ENCODE measurements at regions not wholly inside any gene's neighbourhood (a gene's known extent, or its start where the extent isn't known, plus 50 kb on each side); places are given as distances from the start of the nearest gene placed in this dataset.
"Not testable (repeated sequence)": the region's sequence is repeated elsewhere in the genome, so short reads cannot be mapped to it uniquely, and the experiment has no call there.

DNA sequence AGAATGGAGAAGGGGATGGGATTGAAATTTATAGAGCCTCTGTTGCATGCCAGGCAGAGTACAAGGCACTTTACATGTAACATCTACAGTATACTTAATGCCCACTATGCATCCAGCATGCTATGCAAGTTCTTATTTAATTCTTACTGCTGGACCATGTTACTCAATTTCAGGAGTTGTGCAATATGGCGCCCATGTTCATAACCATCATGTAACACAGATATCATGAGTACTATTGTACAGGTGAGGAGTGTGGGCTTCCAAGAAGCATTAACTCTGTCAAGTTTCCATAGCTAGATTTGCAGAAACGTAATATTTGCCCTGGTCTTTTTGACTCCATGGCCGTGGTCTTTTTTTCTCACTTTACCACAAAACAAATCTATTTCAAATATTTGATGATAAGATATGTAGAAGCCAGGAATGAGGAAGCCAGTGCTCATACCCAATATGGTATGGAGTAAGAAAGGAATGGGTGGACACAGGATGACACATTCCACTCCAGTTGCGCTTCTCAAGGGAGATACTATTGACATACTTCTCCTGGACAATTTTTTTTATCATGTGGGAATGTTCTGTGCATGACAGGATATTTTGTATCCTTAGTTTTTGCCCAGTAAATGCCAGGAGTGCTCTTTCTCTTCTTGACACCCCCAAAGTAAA is 191.8 kb downstream of the C12orf75 start:
- TF ChIP-seq Cebpa-rat (IDR thresholded peaks at IDR 0.05) = no peak
- no peak overlapping the region for H3K4me2 ChIP-seq
- H3K36me3 ChIP-seq = no peaks in the 10 kb centered on the region
- no peaks in the 10 kb centered on the region for H3K4me1 ChIP-seq
- H3K27ac ChIP-seq = no peak overlapping the region
- no peaks in the 10 kb centered on the region for H4K20me1 ChIP-seq
- no peak overlapping the region for H3K4me3 ChIP-seq
- H3K9me3 ChIP-seq = peaks cover 12% of the 10 kb centered on the region
- H3K27me3 ChIP-seq = no peaks in the 10 kb centered on the region
- no peak overlapping the region for H3K9ac ChIP-seq

DNA sequence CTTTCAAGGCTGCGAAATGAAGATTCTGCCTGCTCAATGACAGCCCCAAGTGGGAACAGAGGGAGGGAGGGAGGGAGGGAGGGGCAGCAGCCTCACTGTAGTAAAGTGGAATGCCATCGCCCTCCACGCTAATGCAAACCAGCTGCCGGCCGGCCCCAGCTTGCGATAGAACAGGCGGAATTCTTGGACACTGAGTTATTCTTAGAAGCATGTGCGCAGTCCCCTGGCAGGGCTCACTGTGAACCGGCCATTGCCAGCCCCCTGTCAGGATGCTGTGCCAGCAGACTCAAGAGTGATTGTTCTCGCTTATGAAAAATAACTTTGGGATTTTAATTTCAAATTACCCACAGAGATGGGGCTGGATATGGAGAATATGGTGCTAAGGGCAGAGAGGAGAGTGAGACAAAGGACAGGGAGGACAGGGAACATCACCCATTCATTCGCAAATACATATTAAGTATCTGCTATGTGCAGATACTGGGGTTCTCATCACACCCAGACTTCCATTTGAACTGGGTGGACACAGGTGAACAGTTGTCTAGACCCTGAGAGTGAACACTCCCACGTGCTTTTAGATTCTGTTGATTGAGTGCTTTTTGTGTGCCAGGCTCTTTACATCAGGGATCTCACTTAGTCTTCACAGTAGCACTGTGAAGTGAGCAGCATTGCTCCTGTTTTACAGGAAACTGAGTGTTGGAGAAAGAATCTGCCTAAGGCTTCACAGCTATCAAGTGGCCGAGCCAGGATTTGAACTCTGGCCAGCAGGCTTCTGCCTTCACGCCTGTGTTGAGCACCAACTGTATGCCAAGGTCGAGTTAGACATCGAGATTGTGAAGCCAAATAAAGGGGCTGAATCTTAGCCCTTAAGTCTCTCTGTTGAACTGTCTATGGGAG is 192.9 kb downstream of the C12orf75 start:
- Histone ChIP-seq H3K27ac (no peak overlapping the region), H3K36me3 (no peaks in the 10 kb centered on the region), H3K4me1 (no peaks in the 10 kb centered on the region), H3K27me3 (no peaks in the 10 kb centered on the region), H3K4me3 (no peak overlapping the region), H4K20me1 (no peaks in the 10 kb centered on the region), H3K9me3 (peaks cover 12% of the 10 kb centered on the region), H3K4me2 (no peak overlapping the region), H3K9ac (no peak overlapping the region)
- TF ChIP-seq Cebpa-rat (IDR thresholded peaks at IDR 0.05) = no peak

DNA sequence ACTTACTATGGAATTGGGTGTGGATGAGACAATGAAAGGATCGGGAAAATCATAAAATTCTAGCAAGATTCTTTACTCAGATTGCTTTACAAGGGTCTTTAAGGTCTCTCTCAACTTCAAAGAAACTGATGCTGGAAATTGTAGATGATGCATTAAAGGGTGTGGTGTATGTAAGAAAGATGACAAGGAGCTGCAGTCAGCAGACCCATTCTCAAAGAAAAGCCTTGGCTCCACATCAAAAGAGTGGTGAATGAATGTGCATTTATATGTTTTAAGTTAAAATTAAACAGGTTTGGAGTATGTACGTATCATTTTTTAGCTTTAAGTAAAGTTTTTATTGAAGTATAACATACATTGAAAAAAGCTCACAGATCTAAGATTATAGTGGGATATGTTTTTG is 194.5 kb downstream of the C12orf75 start:
- TF ChIP-seq Cebpa-rat (IDR thresholded peaks at IDR 0.05) = no peak
- Histone ChIP-seq H3K4me1 (no peaks in the 10 kb centered on the region), H4K20me1 (no peaks in the 10 kb centered on the region), H3K4me2 (no peak overlapping the region), H3K27ac (no peak overlapping the region), H3K36me3 (no peaks in the 10 kb centered on the region), H3K9ac (no peak overlapping the region), H3K9me3 (peaks cover 3% of the 10 kb centered on the region; the same call in 1 of the 2 replicates), H3K27me3 (no peaks in the 10 kb centered on the region), H3K4me3 (no peak overlapping the region)

DNA sequence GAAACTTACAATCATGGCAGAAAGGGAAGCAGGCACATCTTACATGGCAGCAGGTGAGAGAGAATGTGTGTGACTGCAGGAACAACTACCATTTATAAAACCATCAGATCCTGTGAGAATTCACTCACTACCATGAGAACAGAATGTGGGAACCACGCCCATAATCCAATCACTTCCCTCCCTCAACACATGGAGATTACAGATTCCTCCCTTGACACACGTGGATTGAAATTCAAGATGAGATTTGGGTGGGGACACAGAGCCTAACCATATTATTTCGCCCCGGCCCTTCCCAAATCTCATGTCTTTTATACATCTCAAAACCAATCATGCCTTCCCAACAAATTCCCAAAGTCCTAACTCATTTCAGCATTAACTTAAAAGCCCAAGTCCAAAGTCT is 203.6 kb downstream of the C12orf75 start:
- no peak overlapping the region for H3K27ac ChIP-seq
- H3K4me1 ChIP-seq = no peaks in the 10 kb centered on the region
- H3K4me2 ChIP-seq = no peak overlapping the region
- H3K9ac ChIP-seq = no peak overlapping the region
- no peak overlapping the region for H3K4me3 ChIP-seq
- no peaks in the 10 kb centered on the region for H3K36me3 ChIP-seq
- peaks cover 25% of the 10 kb centered on the region for H3K9me3 ChIP-seq
- H4K20me1 ChIP-seq = no peaks in the 10 kb centered on the region
- H3K27me3 ChIP-seq = no peaks in the 10 kb centered on the region
- TF ChIP-seq Cebpa-rat (IDR thresholded peaks at IDR 0.05) = no peak

DNA sequence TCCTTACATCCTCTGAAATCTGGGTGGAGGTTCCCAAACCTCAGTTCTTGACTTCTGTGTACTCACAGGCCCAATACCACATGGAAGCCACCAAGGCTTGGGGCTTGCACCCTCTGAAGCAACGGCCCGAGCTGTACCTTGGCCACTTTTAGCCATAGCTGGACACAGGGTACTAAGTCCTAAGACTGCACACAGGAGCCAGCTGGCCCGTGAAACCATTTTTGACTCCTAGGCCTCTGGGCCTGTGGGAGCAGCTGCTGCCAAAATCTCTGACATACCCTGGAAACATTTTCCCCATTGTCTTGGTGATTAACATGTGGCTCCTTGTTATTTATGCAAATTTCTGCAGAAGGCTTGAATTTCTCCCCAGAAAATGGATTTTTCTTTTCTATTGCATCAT is 204.5 kb downstream of the C12orf75 start:
- H3K4me3 ChIP-seq, H3K9ac ChIP-seq, H3K4me2 ChIP-seq, H4K20me1 ChIP-seq, H3K36me3 ChIP-seq, H3K27ac ChIP-seq, H3K4me1 ChIP-seq, H3K27me3 ChIP-seq: not testable (repeated sequence)
- H3K9me3 ChIP-seq = peaks cover 25% of the 10 kb centered on the region

DNA sequence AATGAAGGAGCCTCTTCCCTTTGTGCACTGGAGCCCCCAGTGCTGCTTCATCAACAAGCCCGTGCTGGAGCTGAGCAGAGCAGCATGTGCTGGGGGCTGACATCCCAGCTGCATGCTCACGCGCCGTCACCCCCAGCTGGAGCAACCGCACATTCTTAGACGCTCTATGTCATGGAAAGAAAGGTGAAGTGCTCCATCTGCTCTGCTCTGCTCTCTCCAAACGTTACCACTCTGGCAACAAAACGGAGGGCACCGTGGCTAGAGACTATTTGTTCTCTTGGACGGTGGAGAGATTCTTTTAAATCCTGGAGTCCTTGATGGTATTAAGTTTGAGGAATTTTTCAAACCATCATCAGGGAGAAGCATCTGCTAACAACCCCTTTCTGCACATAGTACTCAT is 208.4 kb downstream of the C12orf75 start:
- H3K27ac ChIP-seq = no peak overlapping the region

DNA sequence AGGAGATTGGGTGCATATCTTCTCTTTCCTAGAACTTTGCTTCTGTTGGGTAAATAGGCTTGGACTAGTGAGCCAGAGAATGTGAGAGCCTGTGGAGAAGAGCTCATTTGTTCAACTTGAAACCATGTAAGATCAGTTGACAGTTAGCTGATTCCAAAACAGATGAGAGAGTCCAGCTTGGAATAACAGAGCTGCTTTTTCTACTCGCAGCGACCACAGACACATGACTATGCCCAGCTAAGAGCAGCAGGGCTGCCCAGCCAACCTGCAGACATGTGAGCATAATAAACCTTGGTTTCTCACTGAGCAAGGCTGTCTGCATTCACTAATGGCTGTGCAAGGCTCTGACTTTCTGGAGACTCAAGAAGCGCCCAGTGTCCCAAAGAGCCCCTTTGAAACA is 209.2 kb downstream of the C12orf75 start:
- Histone ChIP-seq H3K27me3 (no peaks in the 10 kb centered on the region), H3K4me1 (no peaks in the 10 kb centered on the region), H3K9me3 (peaks cover 19% of the 10 kb centered on the region), H3K4me2 (no peak overlapping the region), H3K9ac (no peak overlapping the region), H3K4me3 (no peak overlapping the region), H3K36me3 (no peaks in the 10 kb centered on the region), H3K27ac (no peak overlapping the region), H4K20me1 (no peaks in the 10 kb centered on the region)
- no peak for TF ChIP-seq Cebpa-rat (IDR thresholded peaks at IDR 0.05)

More for the DNA sequence above, 208.4 kb downstream of the C12orf75 start:
- Histone ChIP-seq H3K4me3 (no peak overlapping the region), H4K20me1 (no peaks in the 10 kb centered on the region), H3K9ac (no peak overlapping the region), H3K9me3 (peaks cover 28% of the 10 kb centered on the region), H3K4me1 (no peaks in the 10 kb centered on the region), H3K36me3 (no peaks in the 10 kb centered on the region), H3K27me3 (no peaks in the 10 kb centered on the region), H3K4me2 (no peak overlapping the region)
- TF ChIP-seq Cebpa-rat (IDR thresholded peaks at IDR 0.05) = no peak

DNA sequence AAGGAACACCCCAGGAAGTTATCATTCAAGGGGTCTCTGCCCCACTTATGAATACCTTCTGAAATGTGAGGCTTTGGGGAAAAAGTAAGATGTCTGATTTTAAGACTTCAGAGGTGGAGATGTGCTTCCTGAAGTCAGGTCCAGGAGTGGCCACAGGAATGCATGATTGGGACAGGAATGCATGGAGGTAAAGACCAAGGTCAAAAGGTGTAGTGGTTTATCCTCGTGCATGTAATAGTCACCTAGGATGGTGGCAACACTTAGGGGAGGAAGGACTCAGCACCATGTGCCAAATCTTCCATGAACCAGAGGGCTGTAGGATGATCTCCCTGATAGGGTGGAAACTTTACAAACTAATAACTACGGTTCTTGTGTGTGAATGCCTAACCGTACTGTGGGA is 217.3 kb downstream of the C12orf75 start:
- Histone ChIP-seq H3K9ac (no peak overlapping the region), H3K4me2 (no peak overlapping the region), H3K27me3 (no peaks in the 10 kb centered on the region), H3K36me3 (no peaks in the 10 kb centered on the region), H4K20me1 (no peaks in the 10 kb centered on the region), H3K4me1 (no peaks in the 10 kb centered on the region), H3K9me3 (no peaks in the 10 kb centered on the region), H3K4me3 (no peak overlapping the region), H3K27ac (no peak overlapping the region)
- no peak for TF ChIP-seq Cebpa-rat (IDR thresholded peaks at IDR 0.05)

DNA sequence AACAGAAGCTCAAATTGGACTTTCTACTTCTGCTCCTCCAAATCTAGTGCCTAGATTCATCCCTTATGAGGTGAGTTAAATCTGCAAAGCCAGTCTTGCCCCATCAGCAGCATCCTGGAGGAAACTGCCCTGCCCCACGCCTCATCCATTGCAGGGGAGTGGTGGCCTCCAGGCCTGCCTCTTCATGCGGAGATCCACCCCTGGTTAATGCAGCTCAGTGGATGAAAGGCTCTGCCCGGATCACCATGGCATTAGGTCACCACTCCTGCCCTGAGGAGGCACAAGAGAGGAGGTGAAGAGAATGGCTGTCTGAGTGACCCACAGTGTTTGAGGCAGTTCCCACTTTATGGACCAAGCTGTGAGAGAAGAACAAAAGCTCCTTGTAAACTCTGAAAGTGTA is 218.1 kb downstream of the C12orf75 start:
- Histone ChIP-seq H3K27me3 (no peaks in the 10 kb centered on the region), H3K4me1 (no peaks in the 10 kb centered on the region), H3K4me2 (no peak overlapping the region), H3K36me3 (no peaks in the 10 kb centered on the region), H3K27ac (no peak overlapping the region), H3K4me3 (no peak overlapping the region), H3K9ac (no peak overlapping the region), H4K20me1 (no peaks in the 10 kb centered on the region), H3K9me3 (no peaks in the 10 kb centered on the region)
- TF ChIP-seq Cebpa-rat (IDR thresholded peaks at IDR 0.05) = no peak

DNA sequence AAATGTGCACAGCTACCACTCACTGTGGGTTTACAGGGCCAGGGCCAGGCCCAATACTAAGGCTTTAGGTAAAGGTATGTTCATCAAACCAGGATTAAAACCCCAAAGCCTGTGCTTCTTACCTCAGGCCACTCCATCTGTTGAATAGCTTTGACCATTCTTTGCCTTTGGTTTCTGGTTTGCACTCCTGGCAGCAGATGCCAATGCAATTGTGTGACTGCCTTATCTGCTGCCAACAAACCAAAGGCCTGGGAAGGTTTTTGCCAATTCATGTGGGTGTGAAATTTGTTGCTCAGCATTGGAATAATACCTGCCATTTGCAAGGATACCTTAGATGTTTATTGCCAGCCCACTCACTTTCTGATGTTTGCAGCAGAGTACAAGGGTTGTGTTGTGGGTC is 221.6 kb downstream of the C12orf75 start:
- no peak for TF ChIP-seq Cebpa-rat (IDR thresholded peaks at IDR 0.05)
- H3K4me1 ChIP-seq = no peaks in the 10 kb centered on the region

More for the DNA sequence above, 221.6 kb downstream of the C12orf75 start:
- H3K9ac ChIP-seq = no peak overlapping the region
- no peak overlapping the region for H3K4me3 ChIP-seq
- no peak overlapping the region for H3K4me2 ChIP-seq
- no peaks in the 10 kb centered on the region for H3K27me3 ChIP-seq
- H4K20me1 ChIP-seq = no peaks in the 10 kb centered on the region
- no peaks in the 10 kb centered on the region for H3K36me3 ChIP-seq
- H3K9me3 ChIP-seq = no peaks in the 10 kb centered on the region
- H3K27ac ChIP-seq = no peak overlapping the region
